ENCODE measurements at regions not wholly inside any gene's neighbourhood (a gene's known extent, or its start where the extent isn't known, plus 50 kb on each side); places are given as distances from the start of the nearest gene placed in this dataset.

- no peaks in the 10 kb centered on the region for H3K27me3 ChIP-seq (ENCODE audit: control insufficient read depth in 1 of 2, insufficient read depth in 2 of 2, low read length in 2 of 2)
- Mint-ChIP-seq H3K4me1 (ENCODE audit: low read depth) (no peaks in the 10 kb centered on the region), H3K36me3 (ENCODE audit: low read depth) (no peaks in the 10 kb centered on the region), H3K27me3 (peaks cover 22% of the 10 kb centered on the region), H3K4me3 (no peak overlapping the region), H3K27ac (no peak overlapping the region), H3K9me3 (peaks cover 3% of the 10 kb centered on the region)
- ATAC-seq (ENCODE audit: poor library complexity): no peak
- no peaks in the 10 kb centered on the region for H3K9me3 ChIP-seq (ENCODE audit: control insufficient read depth in 1 of 2, insufficient read depth in 1 of 2, low read length in 2 of 2)
- intact Hi-C loops (cut with DNase I, micrococcal nuclease): no loop called here
- no peak for DNase-seq
- H3K4me1 ChIP-seq (ENCODE audit: insufficient read depth, low read length): no peaks in the 10 kb centered on the region
- no peaks in the 10 kb centered on the region for H3K36me3 ChIP-seq (ENCODE audit: insufficient read depth, low read length)
- H3K4me3 ChIP-seq (ENCODE audit: low read length): no peak overlapping the region
- ChIA-PET CTCF (no interaction called here), POLR2A (no interaction called here)
- H3K27ac ChIP-seq (ENCODE audit: low read depth in 1 of 2, low read length in 2 of 2): no peak overlapping the region
- no peak for TF ChIP-seq CTCF (IDR thresholded peaks at IDR 0.05)
Measured at GRCh38 chr14:57930241-57930975, 64.5 kb upstream of the SLC35F4 start.

GRCh38 chr14:57928732-57929131 is 62.8 kb upstream of the SLC35F4 start:
- Histone ChIP-seq H3K4me1 (ENCODE audit: insufficient read depth, low read length) (no peaks in the 10 kb centered on the region), H3K27me3 (ENCODE audit: control insufficient read depth in 1 of 2, insufficient read depth in 2 of 2, low read length in 2 of 2) (no peaks in the 10 kb centered on the region), H3K4me3 (ENCODE audit: low read length) (no peak overlapping the region), H3K9me3 (ENCODE audit: control insufficient read depth in 1 of 2, insufficient read depth in 1 of 2, low read length in 2 of 2) (peaks cover 0 to 3% of the 10 kb centered on the region in 2 experiments), H3K36me3 (ENCODE audit: insufficient read depth, low read length) (no peaks in the 10 kb centered on the region), H3K27ac (ENCODE audit: low read depth in 1 of 2, low read length in 2 of 2) (no peak overlapping the region)
- DNase-seq (no peak), ATAC-seq (ENCODE audit: poor library complexity) (no peak)
- no peaks in the 10 kb centered on the region for H3K36me3 Mint-ChIP-seq (ENCODE audit: low read depth)
- H3K27ac Mint-ChIP-seq: no peak overlapping the region
- no peaks in the 10 kb centered on the region for H3K4me1 Mint-ChIP-seq (ENCODE audit: low read depth)
- H3K9me3 Mint-ChIP-seq: peaks cover 3% of the 10 kb centered on the region
- CTCF ChIA-PET: no interaction called here
- no peak overlapping the region for H3K4me3 Mint-ChIP-seq
- intact Hi-C loops (cut with DNase I, micrococcal nuclease): no loop called here
- TF ChIP-seq CTCF (IDR thresholded peaks at IDR 0.05): no peak
- H3K27me3 Mint-ChIP-seq: peaks cover 15% of the 10 kb centered on the region
- POLR2A ChIA-PET: no interaction called here

- TF ChIP-seq CTCF (IDR thresholded peaks at IDR 0.05): no peak
- Histone ChIP-seq H3K36me3 (ENCODE audit: insufficient read depth, low read length) (no peaks in the 10 kb centered on the region), H3K4me1 (ENCODE audit: insufficient read depth, low read length) (no peaks in the 10 kb centered on the region), H3K4me3 (ENCODE audit: low read length) (no peak overlapping the region), H3K9me3 (ENCODE audit: control insufficient read depth in 1 of 2, insufficient read depth in 1 of 2, low read length in 2 of 2) (peaks cover 0 to 7% of the 10 kb centered on the region in 2 experiments), H3K27me3 (ENCODE audit: control insufficient read depth in 1 of 2, insufficient read depth in 2 of 2, low read length in 2 of 2) (no peaks in the 10 kb centered on the region), H3K27ac (ENCODE audit: low read depth in 1 of 2, low read length in 2 of 2) (no peak overlapping the region)
- ATAC-seq (ENCODE audit: poor library complexity): no peak
- ChIA-PET CTCF (no interaction called here), POLR2A (no interaction called here)
- Mint-ChIP-seq H3K27ac (no peak overlapping the region), H3K27me3 (peaks cover 18% of the 10 kb centered on the region), H3K36me3 (ENCODE audit: low read depth) (no peaks in the 10 kb centered on the region), H3K4me3 (no peak overlapping the region), H3K4me1 (ENCODE audit: low read depth) (no peaks in the 10 kb centered on the region), H3K9me3 (peaks cover 9% of the 10 kb centered on the region)
- DNase-seq: no peak
- intact Hi-C loops (cut with DNase I, micrococcal nuclease): no loop called here
Measured at GRCh38 chr14:57921377-57921776, 55.5 kb upstream of the SLC35F4 start.

Measured in CD4-positive, alpha-beta T cell (primary cell).